Lower lobe of right lung (tissue), 2 donors: ENCODE measurements at regions not wholly inside any gene's neighbourhood (a gene's known extent, or its start where the extent isn't known, plus 50 kb on each side); places are given as distances from the start of the nearest gene placed in this dataset.
"Not testable (repeated sequence)": the region's sequence is repeated elsewhere in the genome, so short reads cannot be mapped to it uniquely, and the experiment has no call there.

Source experiments
- ATAC-seq, 2 donors: fragments of 200-7000 bp; cut with Tn5 transposase; one replicate each; pipeline ENCODE4 v1.9.1; 2020 to 2022; ENCODE audit warnings: mild to moderate bottlenecking in 2 of 2, moderate library complexity in 2 of 2
- DNase-seq: peaks from one replicate; pipeline ENCODE4 v3.0.0-alpha.2; 2020
- H3K27ac ChIP-seq: fragments of 200-600 bp; one replicate; pipeline ENCODE4 v1.8.0; 2022
- H3K27me3 ChIP-seq: fragments of 200-600 bp; one replicate; pipeline ENCODE4 v1.8.0; 2022; ENCODE audit warnings: low read depth
- H3K36me3 ChIP-seq: fragments of 200-600 bp; one replicate; pipeline ENCODE4 v1.8.0; 2022; ENCODE audit warnings: mild to moderate bottlenecking
- H3K4me1 ChIP-seq: fragments of 200-600 bp; one replicate; pipeline ENCODE4 v1.8.0; 2022
- H3K4me3 ChIP-seq: fragments of 200-600 bp; one replicate; pipeline ENCODE4 v1.8.0; 2022; ENCODE audit warnings: mild to moderate bottlenecking
- H3K9me3 ChIP-seq: fragments of 200-600 bp; one replicate; pipeline ENCODE4 v1.8.0; 2022
- CTCF ChIP-seq: fragments of 200-600 bp; IDR thresholded peaks from one replicate; pipeline ENCODE4 v1.8.0; 2022; ENCODE audit warnings: antibody characterized with exemption, mild to moderate bottlenecking
- intact Hi-C: fragments of 100-400 bp; cut with DNase I; formaldehyde crosslinking; loops from one replicate; pipeline ENCODE4 v1.11.0; 2022
- donor health status: DM: no; HTN: yes; CAD: no; lungs with severe emphysema.

GRCh38 chr7:142566271-142566670 is 183.0 kb upstream of the PRSS1 start:
- Histone ChIP-seq H3K4me1 (no peaks in the 10 kb centered on the region), H3K27me3 (no peaks in the 10 kb centered on the region), H3K36me3 (no peaks in the 10 kb centered on the region), H3K27ac (no peak overlapping the region), H3K4me3 (no peak overlapping the region), H3K9me3 (no peaks in the 10 kb centered on the region)
- ATAC-seq: no peak
- intact Hi-C loops: no loop called here
- no peak for TF ChIP-seq CTCF
- DNase-seq: no peak

DNA sequence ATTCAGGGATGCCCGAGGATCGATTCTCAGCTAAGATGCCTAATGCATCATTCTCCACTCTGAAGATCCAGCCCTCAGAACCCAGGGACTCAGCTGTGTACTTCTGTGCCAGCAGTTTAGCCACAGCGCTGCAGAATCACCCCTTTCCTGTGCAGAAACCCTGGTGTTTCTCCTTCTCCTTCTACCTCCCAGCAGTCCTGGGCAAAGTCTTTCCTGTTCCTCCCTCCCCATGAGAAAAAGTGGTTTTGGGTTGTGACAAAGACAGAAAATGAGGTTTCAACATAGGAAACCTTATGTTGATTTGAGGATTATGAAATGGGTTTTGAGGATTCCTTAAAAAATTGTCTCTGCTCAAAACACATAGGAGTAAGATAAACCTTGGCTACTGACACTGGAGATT is 185.1 kb upstream of the PRSS1 start:
- DNase-seq, H3K4me1 ChIP-seq, H3K4me3 ChIP-seq, H3K9me3 ChIP-seq, H3K27ac ChIP-seq, H3K27me3 ChIP-seq, H3K36me3 ChIP-seq, intact Hi-C loops, ATAC-seq: not testable (repeated sequence)

- DNase-seq (no peak), ATAC-seq (no peak)
- Histone ChIP-seq H3K27ac (no peak overlapping the region), H3K27me3 (no peaks in the 10 kb centered on the region), H3K36me3 (no peaks in the 10 kb centered on the region), H3K4me1 (no peaks in the 10 kb centered on the region), H3K9me3 (no peaks in the 10 kb centered on the region), H3K4me3 (no peak overlapping the region)
- intact Hi-C loops: no loop called here
- no peak for TF ChIP-seq CTCF
Observed at GRCh38 chr7:142563470-142563869, 185.8 kb upstream of the PRSS1 start.

- no peaks in the 10 kb centered on the region for H3K36me3 ChIP-seq
- H3K4me1 ChIP-seq: no peaks in the 10 kb centered on the region
- no peaks in the 10 kb centered on the region for H3K9me3 ChIP-seq
- intact Hi-C loops: no loop called here
- DNase-seq (no peak), ATAC-seq (no peak)
- no peaks in the 10 kb centered on the region for H3K27me3 ChIP-seq
- no peak overlapping the region for H3K27ac ChIP-seq
- no peak overlapping the region for H3K4me3 ChIP-seq
- no peak for TF ChIP-seq CTCF
Observed at GRCh38 chr7:142562688-142563087, 186.6 kb upstream of the PRSS1 start.

- H3K4me3 ChIP-seq, DNase-seq, H3K36me3 ChIP-seq, H3K27me3 ChIP-seq, H3K9me3 ChIP-seq, H3K4me1 ChIP-seq, ATAC-seq, H3K27ac ChIP-seq, intact Hi-C loops: not testable (repeated sequence)
Observed at GRCh38 chr7:142561396-142561795, 187.9 kb upstream of the PRSS1 start.

DNA sequence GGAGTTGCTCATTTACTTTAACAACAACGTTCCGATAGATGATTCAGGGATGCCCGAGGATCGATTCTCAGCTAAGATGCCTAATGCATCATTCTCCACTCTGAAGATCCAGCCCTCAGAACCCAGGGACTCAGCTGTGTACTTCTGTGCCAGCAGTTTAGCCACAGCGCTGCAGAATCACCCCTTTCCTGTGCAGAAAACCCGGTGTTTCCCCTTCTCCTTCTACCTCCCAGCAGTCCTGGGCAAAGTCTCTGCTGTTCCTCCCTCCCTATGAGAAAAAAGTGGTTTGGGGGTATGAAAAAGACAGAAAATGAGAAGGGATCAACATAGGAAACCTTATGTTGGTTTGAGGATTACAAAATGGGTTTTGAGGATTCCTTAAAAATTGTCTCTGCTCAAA is 188.5 kb upstream of the PRSS1 start:
- H3K27me3 ChIP-seq, H3K27ac ChIP-seq, ATAC-seq, intact Hi-C loops, H3K4me1 ChIP-seq, H3K36me3 ChIP-seq, H3K4me3 ChIP-seq, H3K9me3 ChIP-seq, DNase-seq: not testable (repeated sequence)

GRCh38 chr7:142560166-142560565 is 189.1 kb upstream of the PRSS1 start:
- DNase-seq (no peak), ATAC-seq (no peak)
- no peaks in the 10 kb centered on the region for H3K9me3 ChIP-seq
- no peak overlapping the region for H3K27ac ChIP-seq
- no peak for TF ChIP-seq CTCF
- no peaks in the 10 kb centered on the region for H3K36me3 ChIP-seq
- no peaks in the 10 kb centered on the region for H3K4me1 ChIP-seq
- intact Hi-C loops: no loop called here
- no peak overlapping the region for H3K4me3 ChIP-seq
- no peaks in the 10 kb centered on the region for H3K27me3 ChIP-seq
